Neuronal stem cell (in vitro differentiated cells): ENCODE measurements at regions not wholly inside any gene's neighbourhood (a gene's known extent, or its start where the extent isn't known, plus 50 kb on each side); places are given as distances from the start of the nearest gene placed in this dataset.
A peak's percentile ranks its signal among the peaks of the same experiment; 100 is the strongest.

Experiments used
- DNase-seq: peaks from one replicate; pipeline ENCODE4 v3.0.0-alpha.2; 2013; ENCODE audit warnings: low spot score
- H2AFZ ChIP-seq: one replicate; pipeline ENCODE4 v1.6.1; 2013; ENCODE audit warnings: mild to moderate bottlenecking, low read length, inconsistent platforms
- H2AK5ac ChIP-seq: 2 replicates; pipeline ENCODE4 v1.6.1; 2013; ENCODE audit warnings: low read depth, mild to moderate bottlenecking, inconsistent platforms, low read length, moderate library complexity, mixed read lengths
- H2BK120ac ChIP-seq: 2 replicates; pipeline ENCODE4 v1.6.1; 2013; ENCODE audit warnings: low read depth, mild to moderate bottlenecking, inconsistent platforms, low read length, moderate library complexity, mixed read lengths
- H2BK12ac ChIP-seq: one replicate; pipeline ENCODE4 v1.6.1; 2013; ENCODE audit warnings: low read length, inconsistent platforms
- H2BK15ac ChIP-seq: 2 replicates; pipeline ENCODE4 v1.6.1; 2013; ENCODE audit warnings: mild to moderate bottlenecking, low read length, inconsistent platforms, mixed read lengths
- H2BK5ac ChIP-seq: one replicate; pipeline ENCODE4 v1.6.1; 2013; ENCODE audit warnings: inconsistent platforms, mild to moderate bottlenecking, low read length, moderate library complexity
- H3K14ac ChIP-seq: one replicate; pipeline ENCODE4 v1.6.1; 2013; ENCODE audit warnings: low read length, inconsistent platforms
- H3K18ac ChIP-seq: 2 replicates; pipeline ENCODE4 v1.6.1; 2013; ENCODE audit warnings: low read length, inconsistent platforms
- H3K23ac ChIP-seq: 2 replicates; pipeline ENCODE4 v1.6.1; 2013; ENCODE audit warnings: low read depth, mild to moderate bottlenecking, mixed read lengths, low read length, inconsistent platforms; ENCODE audit not compliant: poor library complexity
- H3K27ac ChIP-seq: replicated peaks from 3 replicates; pipeline ENCODE4 v1.5.1; 2013; ENCODE audit warnings: low read length, inconsistent platforms
- H3K27me3 ChIP-seq, 3 experiments: 2 replicates each; pipeline ENCODE4 v1.6.1; 2013; ENCODE audit warnings: low read length in 3 of 3, mild to moderate bottlenecking in 2 of 3, inconsistent platforms in 1 of 3, low read depth in 1 of 3, mixed read lengths in 1 of 3, moderate library complexity in 1 of 3; ENCODE audit not compliant: control insufficient read depth in 3 of 3, insufficient read depth in 3 of 3
- H3K36me3 ChIP-seq, 2 donors: replicated peaks in 1 of 2; 2 replicates each; pipeline ENCODE4 v1.6.1; 2013; ENCODE audit warnings: low read length in 2 of 2; ENCODE audit not compliant: control insufficient read depth in 2 of 2, insufficient read depth in 2 of 2
- H3K4ac ChIP-seq: 2 replicates; pipeline ENCODE4 v1.6.1; 2013; ENCODE audit warnings: inconsistent platforms, mild to moderate bottlenecking, low read length, moderate library complexity
- H3K4me1 ChIP-seq, 2 donors: 1 replicate in 1 of 2; 2 replicates in 1 of 2; pipeline ENCODE4 v1.6.1; 2013; ENCODE audit warnings: low read length in 2 of 2, low read depth in 1 of 2; ENCODE audit not compliant: control insufficient read depth in 2 of 2, insufficient read depth in 1 of 2
- H3K4me2 ChIP-seq: one replicate; pipeline ENCODE4 v1.6.1; 2013; ENCODE audit warnings: mild to moderate bottlenecking, low read length, inconsistent platforms; ENCODE audit not compliant: insufficient read depth, poor library complexity, severe bottlenecking
- H3K4me3 ChIP-seq, 2 donors: 2 replicates each; pipeline ENCODE4 v1.5.1; 2013; ENCODE audit warnings: low read length in 2 of 2, mild to moderate bottlenecking in 2 of 2, inconsistent platforms in 1 of 2, moderate library complexity in 1 of 2
- H3K79me1 ChIP-seq: one replicate; pipeline ENCODE4 v1.6.1; 2013; ENCODE audit warnings: low read depth, mild to moderate bottlenecking, inconsistent platforms, low read length, moderate library complexity
- H3K9ac ChIP-seq: one replicate; pipeline ENCODE4 v1.6.1; 2013; ENCODE audit warnings: mild to moderate bottlenecking, low read depth, low read length, inconsistent platforms; ENCODE audit not compliant: poor library complexity
- H3K9me3 ChIP-seq, 2 donors: replicated peaks in 1 of 2; 2 replicates each; pipeline versions ENCODE3 to v1.6.1; 2013; ENCODE audit warnings: low read length in 2 of 2, mild to moderate bottlenecking in 2 of 2, inconsistent platforms in 1 of 2, low read depth in 1 of 2, mixed read lengths in 1 of 2, moderate library complexity in 1 of 2; ENCODE audit not compliant: control insufficient read depth in 2 of 2, insufficient read depth in 1 of 2
- H4K8ac ChIP-seq: one replicate; pipeline ENCODE4 v1.6.1; 2013; ENCODE audit warnings: low read depth, mild to moderate bottlenecking, inconsistent platforms, low read length, moderate library complexity
- H4K91ac ChIP-seq: one replicate; pipeline ENCODE4 v1.6.1; 2013; ENCODE audit warnings: low read length, low read depth, mild to moderate bottlenecking, inconsistent platforms; ENCODE audit not compliant: poor library complexity
- WGBS, 2 donors: extraction: QIAGEN DNeasy Blood & Tissue Kit; methylation state at CpG; one replicate each; pipeline ENCODE4 v1.1.7; 2013; ENCODE audit warnings: missing lambda C conversion rate in 2 of 2, mixed read lengths in 1 of 2; ENCODE audit not compliant: insufficient read length in 2 of 2, insufficient replicate concordance in 1 of 2; ENCODE audit errors: extremely low coverage in 2 of 2; 5-methylcytosine and 5-hydroxymethylcytosine counted together

GRCh38 chrX:13507893-13508292 lies 61.5 kb upstream of the EGFL6 start:
- Histone ChIP-seq H2AFZ (no peak overlapping the region), H3K9me3 (no peaks in the 10 kb centered on the region), H2BK120ac (no peak overlapping the region), H2BK5ac (no peak overlapping the region), H3K79me1 (no peaks in the 10 kb centered on the region), H3K36me3 (no peaks in the 10 kb centered on the region), H2AK5ac (no peak overlapping the region), H3K4me1 (peaks cover 0 to 3% of the 10 kb centered on the region in 2 donors), H2BK15ac (no peak overlapping the region), H3K4ac (no peak overlapping the region), H3K9ac (no peak overlapping the region), H4K91ac (no peak overlapping the region), H3K23ac (no peak overlapping the region), H3K18ac (no peak overlapping the region), H3K4me2 (no peak overlapping the region), H3K4me3 (no peak overlapping the region), H3K27ac (no peak overlapping the region), H4K8ac (no peak overlapping the region), H3K27me3 (no peaks in the 10 kb centered on the region), H3K14ac (no peak overlapping the region), H2BK12ac (no peak overlapping the region)
- DNase-seq = no peak
- WGBS, 2 donors = no CpG with 5 or more reads among the region's 2 CpGs

DNA sequence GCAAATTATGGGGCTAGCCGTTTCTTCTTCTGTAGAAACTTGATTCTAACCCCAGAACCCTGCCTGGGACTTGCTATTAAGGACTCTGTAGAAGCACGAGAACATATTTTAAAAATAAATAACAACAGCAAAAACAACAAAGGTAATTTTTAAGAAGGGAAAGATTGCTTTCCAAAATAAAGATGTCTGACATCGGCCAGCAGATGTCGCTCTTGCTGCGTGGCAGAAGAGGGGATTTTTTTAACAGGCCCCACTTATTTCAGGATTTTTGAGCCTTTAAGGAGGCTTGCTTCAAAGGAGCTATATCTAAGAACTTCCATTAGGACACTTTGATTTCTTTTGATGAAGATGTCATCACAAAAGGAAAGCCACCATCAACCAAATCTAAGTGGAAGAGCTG lies 62.8 kb upstream of the EGFL6 start:
- Histone ChIP-seq H3K27ac (no peak overlapping the region), H3K4me1 (no peaks in the 10 kb centered on the region), H3K18ac (no peak overlapping the region), H2BK5ac (no peak overlapping the region), H3K4me2 (no peak overlapping the region), H3K9me3 (no peaks in the 10 kb centered on the region), H3K9ac (no peak overlapping the region), H3K36me3 (no peaks in the 10 kb centered on the region), H2BK12ac (no peak overlapping the region), H3K23ac (no peak overlapping the region), H2AK5ac (no peak overlapping the region), H4K91ac (no peak overlapping the region), H2BK15ac (no peak overlapping the region), H4K8ac (no peak overlapping the region), H3K4me3 (no peak overlapping the region), H2AFZ (peak overlapping the region; percentile 47), H3K14ac (no peak overlapping the region), H2BK120ac (no peak overlapping the region), H3K27me3 (no peaks in the 10 kb centered on the region), H3K4ac (no peak overlapping the region), H3K79me1 (no peaks in the 10 kb centered on the region)
- DNase-seq = peak; percentile 8
- no CpG with 5 or more reads among the region's 5 CpGs for WGBS, 2 donors

GRCh38 chrX:13502590-13502989 lies 66.8 kb upstream of the EGFL6 start:
- H2BK5ac ChIP-seq = no peak overlapping the region
- H3K4ac ChIP-seq = no peak overlapping the region
- no peak overlapping the region for H2AK5ac ChIP-seq
- H3K79me1 ChIP-seq = no peaks in the 10 kb centered on the region
- no peak overlapping the region for H3K4me2 ChIP-seq
- H2BK120ac ChIP-seq = no peak overlapping the region
- H3K14ac ChIP-seq = no peak overlapping the region
- no peak overlapping the region for H3K9ac ChIP-seq
- no peak overlapping the region for H2BK15ac ChIP-seq
- peaks cover 0 to 4% (median 0%) of the 10 kb centered on the region in 3 experiments for H3K27me3 ChIP-seq
- no peak overlapping the region for H3K23ac ChIP-seq
- H3K18ac ChIP-seq = no peak overlapping the region
- DNase-seq = no peak
- H2AFZ ChIP-seq = no peak overlapping the region
- no peaks in the 10 kb centered on the region for H3K9me3 ChIP-seq
- no peaks in the 10 kb centered on the region for H3K36me3 ChIP-seq
- no peaks in the 10 kb centered on the region for H3K4me1 ChIP-seq
- H4K8ac ChIP-seq = no peak overlapping the region
- no peak overlapping the region for H2BK12ac ChIP-seq
- no peak overlapping the region for H4K91ac ChIP-seq
- WGBS, 2 donors = no CpG with 5 or more reads among the region's 2 CpGs
- H3K4me3 ChIP-seq = no peak overlapping the region
- H3K27ac ChIP-seq = no peak overlapping the region

DNA sequence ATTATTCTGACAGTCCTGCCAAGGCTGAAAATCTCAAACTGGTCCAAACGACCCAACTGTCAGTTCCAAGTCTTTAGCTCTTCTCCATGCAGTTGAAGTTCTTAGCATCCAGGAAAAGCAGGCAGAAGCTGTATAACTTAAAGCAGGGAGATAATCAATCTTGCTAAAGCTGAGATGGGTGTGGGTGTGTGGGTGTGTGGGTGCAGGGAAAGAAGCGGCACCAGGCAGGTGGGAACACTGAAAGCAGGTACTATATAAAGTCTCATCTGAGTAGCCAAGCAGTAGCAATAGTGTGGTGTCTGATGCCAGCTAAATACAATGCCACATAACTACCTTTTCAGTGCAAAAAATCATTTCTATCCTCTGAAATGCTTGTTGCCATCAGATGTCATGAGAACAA lies 69.7 kb upstream of the EGFL6 start:
- H2BK15ac ChIP-seq = no peak overlapping the region
- H3K4ac ChIP-seq = no peak overlapping the region
- no peak overlapping the region for H3K4me2 ChIP-seq
- no peaks in the 10 kb centered on the region for H3K79me1 ChIP-seq
- no CpG with 5 or more reads among the region's 2 CpGs for WGBS, 2 donors
- DNase-seq = no peak
- no peak overlapping the region for H3K27ac ChIP-seq
- no peak overlapping the region for H3K14ac ChIP-seq
- no peak overlapping the region for H3K9ac ChIP-seq
- H2BK120ac ChIP-seq = no peak overlapping the region
- H3K23ac ChIP-seq = no peak overlapping the region
- no peak overlapping the region for H3K18ac ChIP-seq
- no peaks in the 10 kb centered on the region for H3K9me3 ChIP-seq
- no peak overlapping the region for H4K91ac ChIP-seq
- peaks cover 0 to 4% (median 0%) of the 10 kb centered on the region in 3 experiments for H3K27me3 ChIP-seq
- H3K36me3 ChIP-seq = no peaks in the 10 kb centered on the region
- no peak overlapping the region for H2BK12ac ChIP-seq
- H4K8ac ChIP-seq = no peak overlapping the region
- H2BK5ac ChIP-seq = no peak overlapping the region
- H2AFZ ChIP-seq = no peak overlapping the region
- H3K4me3 ChIP-seq = no peak overlapping the region
- no peaks in the 10 kb centered on the region for H3K4me1 ChIP-seq
- H2AK5ac ChIP-seq = no peak overlapping the region
